Small intestine (tissue), 7 donors: ENCODE measurements at regions not wholly inside any gene's neighbourhood (a gene's known extent, or its start where the extent isn't known, plus 50 kb on each side); places are given as distances from the start of the nearest gene placed in this dataset.
A peak's percentile ranks its signal among the peaks of the same experiment; 100 is the strongest.
"Not testable (repeated sequence)": the region's sequence is repeated elsewhere in the genome, so short reads cannot be mapped to it uniquely, and the experiment has no call there.

Experiments used
- DNase-seq, 2 donors: peaks; one replicate each; pipeline versions ENCODE4 v3.0.0 to v3.0.0-alpha.2; 2013
- FAIRE-seq: peaks from 2 replicates; lab custom pipeline; 2012; peaks lifted over from hg19 to GRCh38; lab: Jason Lieb, UNC
- H3K27ac ChIP-seq, 3 donors: one replicate each; pipeline ENCODE4 v1.5.1; 2013; ENCODE audit warnings: low read length in 2 of 3, mild to moderate bottlenecking in 2 of 3, control low read depth in 1 of 3, inconsistent platforms in 1 of 3, low read depth in 1 of 3, moderate library complexity in 1 of 3
- H3K27me3 ChIP-seq, 3 donors: one replicate each; pipeline ENCODE4 v1.6.1; 2013; ENCODE audit warnings: low read length in 3 of 3, inconsistent platforms in 1 of 3; ENCODE audit not compliant: control insufficient read depth in 3 of 3, insufficient read depth in 3 of 3
- H3K36me3 ChIP-seq, 3 donors: one replicate each; pipeline ENCODE4 v1.6.1; 2013; ENCODE audit warnings: low read length in 3 of 3, inconsistent platforms in 1 of 3, low read depth in 1 of 3, mild to moderate bottlenecking in 1 of 3, moderate library complexity in 1 of 3; ENCODE audit not compliant: control insufficient read depth in 3 of 3, insufficient read depth in 2 of 3
- H3K4me1 ChIP-seq, 3 donors: one replicate each; pipeline ENCODE4 v1.6.1; 2013; ENCODE audit warnings: low read length in 2 of 3, inconsistent platforms in 1 of 3, low read depth in 1 of 3, mild to moderate bottlenecking in 1 of 3, moderate library complexity in 1 of 3; ENCODE audit not compliant: control insufficient read depth in 3 of 3, insufficient read depth in 2 of 3
- H3K4me3 ChIP-seq, 3 donors: one replicate each; pipeline ENCODE4 v1.5.1; 2013; ENCODE audit warnings: low read length in 3 of 3, control low read depth in 1 of 3, inconsistent platforms in 1 of 3, low read depth in 1 of 3, mild to moderate bottlenecking in 1 of 3, moderate library complexity in 1 of 3
- H3K9me3 ChIP-seq, 2 donors: one replicate each; pipeline ENCODE4 v1.6.1; 2013; ENCODE audit warnings: low read depth in 1 of 2, low read length in 1 of 2; ENCODE audit not compliant: control insufficient read depth in 2 of 2, insufficient read depth in 1 of 2
- WGBS, 3 donors: extraction: QIAGEN DNeasy Blood & Tissue Kit; methylation state at CpG; one replicate each; pipeline ENCODE4 v1.1.7; 2013; 5-methylcytosine and 5-hydroxymethylcytosine counted together
- donor health status: healthy with polysubstance abuse.
- donor health status: control.
- donor health status: control.
- donor health status: Bipolar disorder and iron deficiency.
- donor health status: healthy.

DNA sequence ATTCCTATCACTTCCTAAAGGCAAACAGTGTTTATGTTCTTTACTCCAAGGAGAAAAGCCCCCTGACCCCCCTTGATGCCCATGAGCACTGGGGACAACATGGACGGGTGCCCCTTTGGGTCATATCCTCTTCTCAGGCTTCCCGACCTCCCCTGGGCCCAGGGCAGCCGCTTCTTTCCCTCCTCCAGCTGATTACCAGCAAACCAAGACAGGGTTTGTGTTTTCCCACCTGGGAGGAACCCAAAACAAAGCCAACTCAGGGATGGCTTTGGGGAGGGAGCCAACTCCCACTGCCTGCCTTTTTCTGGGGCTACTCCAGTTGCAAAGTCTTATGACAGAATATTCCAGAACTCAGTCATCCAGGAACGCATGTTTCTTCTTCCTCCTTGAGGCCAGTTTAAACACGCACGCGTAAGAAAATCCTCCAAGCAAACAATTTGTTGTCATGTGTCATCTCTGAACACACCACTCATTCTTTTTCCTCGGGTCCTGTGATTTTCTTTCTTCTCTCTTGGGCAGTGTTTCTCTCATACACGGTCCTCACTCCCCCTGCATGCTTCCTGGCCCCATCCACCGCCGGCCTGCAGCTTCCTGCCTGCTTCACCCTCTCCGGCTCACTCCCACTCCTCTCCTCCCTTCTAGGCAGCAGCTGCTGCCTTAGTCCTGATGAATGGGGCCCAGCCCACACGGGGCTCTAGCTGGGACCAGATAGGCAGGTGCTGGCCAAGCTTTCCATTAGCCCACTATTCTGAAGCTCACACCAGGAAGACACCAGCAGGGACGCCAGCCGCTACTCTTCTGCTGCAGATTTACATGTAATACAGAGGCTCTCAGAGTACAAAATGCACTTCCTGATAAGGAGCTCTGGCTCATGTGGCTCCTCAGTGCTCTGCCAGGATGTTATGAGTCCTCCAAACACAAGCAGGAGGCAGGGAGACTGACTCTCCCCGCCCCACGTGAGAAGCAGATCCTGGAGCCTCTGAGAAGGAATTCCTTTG, 116.7 kb upstream of the VOPP1 start:
- not testable (repeated sequence) for H3K27me3 ChIP-seq, H3K4me1 ChIP-seq, H3K4me3 ChIP-seq, H3K9me3 ChIP-seq, H3K36me3 ChIP-seq, FAIRE-seq
- peak in 1 of 2 donors; percentile 11 for DNase-seq
- 30 to 51% (median 41%) methylated on average over 15 to 17 of the region's 17 CpGs for WGBS, 3 donors
- peak overlapping the region in 2 of 3 donors; percentile 22 to 54 for H3K27ac ChIP-seq

DNA sequence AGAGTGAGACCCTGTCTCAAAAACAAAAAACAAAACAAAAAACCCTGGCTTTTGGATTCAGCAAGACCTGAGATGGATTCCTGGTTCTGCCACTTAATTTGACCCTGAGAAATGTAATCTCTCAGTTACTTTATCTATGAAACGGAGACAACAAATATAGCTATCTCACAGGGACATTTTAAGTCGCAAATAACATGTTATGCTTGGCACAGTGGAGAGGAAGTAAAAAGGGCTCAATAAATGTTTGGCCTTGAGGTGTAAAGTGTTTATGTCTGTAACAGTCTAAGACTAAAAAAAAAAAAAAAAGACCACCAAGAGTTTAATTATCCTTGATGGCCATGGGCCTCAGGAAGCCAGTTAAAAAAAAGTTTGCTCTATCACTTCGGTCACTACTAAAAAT, 116.0 kb upstream of the VOPP1 start:
- not testable (repeated sequence) for H3K9me3 ChIP-seq, DNase-seq, FAIRE-seq, H3K4me3 ChIP-seq, H3K27me3 ChIP-seq, H3K27ac ChIP-seq, H3K4me1 ChIP-seq, H3K36me3 ChIP-seq
- WGBS, 3 donors = 35 to 53% (median 41%) methylated on average over 3 of the region's 3 CpGs

DNA sequence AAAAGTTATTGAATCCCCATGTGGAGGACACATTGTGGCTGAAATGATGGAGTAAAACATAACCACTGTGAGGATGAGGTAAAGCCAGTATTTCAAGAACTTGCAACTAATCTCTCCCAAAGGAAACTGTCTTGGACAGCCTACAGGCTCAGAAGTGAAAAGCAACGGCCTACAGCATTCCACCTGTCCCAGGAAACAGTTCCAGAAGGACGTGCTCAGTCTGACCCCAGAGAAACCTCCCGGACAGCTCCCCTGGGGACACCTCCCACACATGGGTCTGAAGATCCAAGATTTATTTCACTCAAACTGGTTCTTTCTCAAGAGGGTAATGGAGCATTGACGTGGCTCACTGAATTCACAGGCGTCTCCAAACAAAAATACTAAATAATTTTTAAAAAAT, 115.0 kb upstream of the VOPP1 start:
- H3K4me1 ChIP-seq, DNase-seq, H3K9me3 ChIP-seq, H3K27ac ChIP-seq, H3K27me3 ChIP-seq, H3K4me3 ChIP-seq, H3K36me3 ChIP-seq, FAIRE-seq: not testable (repeated sequence)
- 88 to 96% (median 93%) methylated on average over 2 of the region's 5 CpGs for WGBS, 3 donors

DNA sequence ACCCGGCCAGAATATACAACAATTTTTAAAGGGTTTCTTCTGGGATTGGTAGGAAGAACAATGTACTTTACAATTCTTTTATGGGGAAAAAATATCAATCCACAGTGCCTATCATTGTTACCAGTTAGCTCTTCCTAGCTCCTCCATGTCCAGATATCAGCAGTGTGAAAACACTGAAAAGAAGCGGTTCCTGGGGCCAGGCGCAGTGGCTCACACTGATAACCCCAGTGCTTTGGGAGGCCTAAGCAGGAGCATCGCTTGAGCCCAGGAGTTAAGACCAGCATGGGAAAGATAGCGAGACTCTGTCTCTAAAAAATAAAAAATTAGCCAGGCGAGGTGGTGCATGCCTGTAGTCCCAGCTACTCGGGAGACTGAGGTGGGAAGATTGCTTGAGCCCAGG, 114.5 kb upstream of the VOPP1 start:
- H3K4me3 ChIP-seq, FAIRE-seq, H3K9me3 ChIP-seq, H3K27me3 ChIP-seq, H3K36me3 ChIP-seq, H3K27ac ChIP-seq, H3K4me1 ChIP-seq, DNase-seq: not testable (repeated sequence)
- WGBS, 3 donors = 89 to 94% (median 93%) methylated on average over 6 to 7 of the region's 7 CpGs

DNA sequence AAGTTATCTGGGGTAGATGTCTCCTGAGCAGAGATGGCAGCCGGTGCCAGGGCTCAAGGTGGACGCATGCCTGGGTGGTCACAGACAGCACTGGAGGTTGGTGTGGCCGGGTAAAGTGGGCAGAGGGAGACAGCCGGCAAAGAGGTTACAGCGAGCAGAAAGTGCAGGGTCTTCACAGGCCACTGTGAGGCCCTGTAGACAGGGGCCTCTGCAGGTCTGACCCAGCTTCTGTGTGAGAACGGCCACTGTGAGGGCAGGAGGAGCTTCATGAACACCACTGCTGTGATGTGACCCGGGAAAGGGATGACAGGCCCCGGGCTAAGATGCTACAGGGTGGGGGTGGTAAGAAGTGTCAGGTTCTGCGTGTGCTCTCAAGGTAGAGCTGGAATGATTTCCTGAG, 111.2 kb upstream of the VOPP1 start:
- H3K9me3 ChIP-seq, H3K27ac ChIP-seq: not testable (repeated sequence)
- 75 to 81% (median 75%) methylated on average over 9 of the region's 9 CpGs for WGBS, 3 donors

DNA sequence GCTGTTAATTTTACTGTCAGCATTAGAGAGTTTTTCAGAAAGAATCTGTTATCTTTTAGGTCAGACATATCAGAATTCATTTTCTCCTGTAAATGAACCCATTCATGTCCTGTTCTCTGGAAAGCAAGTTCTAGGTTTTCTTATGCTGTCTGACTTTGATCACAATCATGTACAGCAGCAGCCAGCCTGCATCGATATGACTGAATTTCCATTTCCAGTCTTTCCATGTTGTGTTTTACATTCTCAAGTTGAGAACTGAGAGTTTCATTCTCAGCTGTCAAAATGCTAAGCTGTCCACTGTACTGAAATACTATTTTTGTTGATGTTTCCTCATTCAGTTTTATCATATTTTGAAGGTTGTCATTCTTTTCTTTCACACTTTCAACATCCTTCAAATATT, 103.3 kb upstream of the VOPP1 start:
- not testable (repeated sequence) for FAIRE-seq, H3K36me3 ChIP-seq, H3K27ac ChIP-seq, H3K4me3 ChIP-seq, H3K27me3 ChIP-seq, DNase-seq, H3K4me1 ChIP-seq, H3K9me3 ChIP-seq
- WGBS, 3 donors = 67 to 82% (median 77%) methylated on average over 1 of the region's 1 CpG

More for the DNA sequence above, 111.2 kb upstream of the VOPP1 start:
- H3K36me3 ChIP-seq, DNase-seq, FAIRE-seq, H3K27me3 ChIP-seq, H3K4me1 ChIP-seq, H3K4me3 ChIP-seq: not testable (repeated sequence)

DNA sequence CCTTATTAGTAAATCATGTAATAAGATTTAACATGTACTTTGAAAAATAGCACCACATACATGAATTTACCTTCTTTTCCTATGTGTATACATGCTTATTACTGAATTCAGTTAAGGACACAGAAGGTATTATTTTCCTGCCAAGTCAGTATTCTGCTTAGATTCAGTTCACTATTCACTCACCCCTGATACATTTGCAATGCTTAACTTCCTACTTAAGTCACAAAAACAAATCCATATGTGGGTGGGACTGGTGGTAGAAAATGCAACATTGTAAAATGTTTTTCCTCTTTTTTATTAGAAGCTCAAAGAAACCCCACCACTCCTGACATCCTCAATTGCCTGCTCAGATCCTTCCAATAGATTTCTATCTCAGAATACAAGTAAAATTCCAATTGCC, 101.2 kb upstream of the VOPP1 start:
- H3K36me3 ChIP-seq, DNase-seq, FAIRE-seq, H3K27me3 ChIP-seq, H3K9me3 ChIP-seq, H3K4me3 ChIP-seq, H3K4me1 ChIP-seq, H3K27ac ChIP-seq: not testable (repeated sequence)

DNA sequence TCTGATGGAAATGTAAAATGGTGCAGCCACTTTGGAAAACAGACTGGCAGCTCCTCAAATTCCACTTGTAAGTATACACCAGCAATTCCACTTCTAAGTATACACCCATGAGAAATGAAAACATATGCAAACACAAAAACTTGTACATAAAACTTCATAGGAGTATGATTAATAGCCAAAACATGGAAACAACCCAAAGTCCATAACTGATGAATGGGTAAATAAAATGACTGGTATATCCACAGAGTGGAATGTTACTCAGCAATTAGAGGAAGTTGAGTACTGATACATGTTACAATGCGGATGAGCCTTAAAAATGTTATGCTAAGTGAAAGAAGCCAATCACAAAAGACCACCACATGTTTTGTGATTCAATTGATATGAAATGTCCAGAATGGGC, 99.8 kb upstream of the VOPP1 start:
- no CpG with 5 or more reads among the region's 1 CpG for WGBS, 3 donors
- not testable (repeated sequence) for H3K9me3 ChIP-seq, DNase-seq, H3K4me3 ChIP-seq, FAIRE-seq, H3K4me1 ChIP-seq, H3K36me3 ChIP-seq, H3K27ac ChIP-seq, H3K27me3 ChIP-seq
